K562 (cell line): ENCODE measurements at regions not wholly inside any gene's neighbourhood (a gene's known extent, or its start where the extent isn't known, plus 50 kb on each side); places are given as distances from the start of the nearest gene placed in this dataset.

ENCODE experiments used
- ATAC-seq: fragments of 200-7000 bp; cut with Tn5 transposase; 3 replicates; pipeline ENCODE4 v1.9.1; 2020; ENCODE audit warnings: moderate library complexity
- BruUV-seq: library from RNA; stranded (reverse); fragments of 400-500 nt; replicated peaks from 2 replicates; lab custom pipeline; 2021; lab: Mats Ljungman, UMichigan
- CTCF ChIA-PET: fragments of 300-600 bp; formaldehyde crosslinking; extraction: SDS; loops from one replicate; lab custom pipeline; 2021; ENCODE audit warnings: low intra/inter-chr PET ratio; lab: Yijun Ruan, JAX
- POLR2A ChIA-PET: fragments of 300-600, 350-650 bp; sonication (Branson Sonifier 250); formaldehyde crosslinking; extraction: SDS; loops from one replicate; lab custom pipeline; 2021; ENCODE audit warnings: antibody characterized with exemption, inconsistent platforms; lab: Yijun Ruan, JAX
- DNase-seq, 4 experiments: peaks; one replicate each; pipeline versions ENCODE4 v3.0.0 to v3.0.0-alpha.2; 2011 to 2018; ENCODE audit warnings: low spot score in 3 of 4, mixed read lengths in 3 of 4; ENCODE audit errors: extremely low read depth in 1 of 4
- FAIRE-seq: peaks from 2 replicates; lab custom pipeline; 2011; peaks lifted over from hg19 to GRCh38; lab: Jason Lieb, UNC
- H2AFZ ChIP-seq: 2 replicates; pipeline ENCODE4 v1.6.0; 2011; ENCODE audit warnings: low read depth, low read length, control low read depth, inconsistent platforms
- H3K27ac ChIP-seq: fragments of 200-600 bp; 3 replicates; pipeline ENCODE4 v1.8.0; 2011; ENCODE audit warnings: low read depth, mild to moderate bottlenecking, control low read depth, inconsistent platforms, low read length, moderate library complexity, mixed read lengths; ENCODE audit errors: extremely low read depth
- H3K27me3 ChIP-seq, 2 experiments: fragments of 300-600 bp in 1 of 2; 2 replicates in 1 of 2; 3 replicates in 1 of 2; pipeline versions ENCODE4 v1.6.0 to v1.8.0; 2011; ENCODE audit warnings: inconsistent platforms in 2 of 2, low read length in 2 of 2, mild to moderate bottlenecking in 1 of 2, mixed read lengths in 1 of 2, moderate library complexity in 1 of 2; ENCODE audit not compliant: control insufficient read depth in 2 of 2, insufficient read depth in 2 of 2
- H3K36me3 ChIP-seq: fragments of 300-600 bp; 3 replicates; pipeline ENCODE4 v1.8.0; 2011; ENCODE audit warnings: mild to moderate bottlenecking, low read length, inconsistent platforms; ENCODE audit not compliant: control insufficient read depth, insufficient read depth
- H3K4me1 ChIP-seq, 2 experiments: fragments of 200-600 bp in 1 of 2; replicated peaks in 1 of 2; 2 replicates in 1 of 2; 3 replicates in 1 of 2; pipeline versions ENCODE4 v1.5.1 to v1.8.0; 2011; ENCODE audit warnings: inconsistent platforms in 2 of 2, low read length in 2 of 2, mild to moderate bottlenecking in 1 of 2, mixed read lengths in 1 of 2, moderate library complexity in 1 of 2; ENCODE audit not compliant: control insufficient read depth in 2 of 2, insufficient read depth in 2 of 2
- H3K4me2 ChIP-seq: 2 replicates; pipeline ENCODE4 v1.6.1; 2011; ENCODE audit warnings: low read length, control low read depth, inconsistent platforms, mixed read lengths; ENCODE audit not compliant: insufficient read depth
- H3K4me3 ChIP-seq: fragments of 200-600 bp; sonication (generic), shearing (Covaris generic); 2 replicates; pipeline ENCODE4 v1.5.1; 2016; ENCODE audit warnings: control low read depth, inconsistent platforms
- H3K79me2 ChIP-seq: fragments of 200-600 bp; 3 replicates; pipeline ENCODE4 v1.8.0; 2011; ENCODE audit warnings: low read length, inconsistent platforms; ENCODE audit not compliant: control insufficient read depth, insufficient read depth
- H3K9ac ChIP-seq, 2 experiments: 2 replicates each; pipeline versions ENCODE4 v1.6.0 to v1.6.1; 2011; ENCODE audit warnings: low read depth in 2 of 2, low read length in 2 of 2, control low read depth in 1 of 2, inconsistent platforms in 1 of 2, mild to moderate bottlenecking in 1 of 2, mixed read lengths in 1 of 2; ENCODE audit not compliant: insufficient read depth in 1 of 2
- H3K9me1 ChIP-seq: one replicate; pipeline ENCODE4 v1.6.0; 2011; ENCODE audit warnings: inconsistent platforms, mild to moderate bottlenecking, low read length, moderate library complexity; ENCODE audit not compliant: control insufficient read depth, insufficient read depth
- H3K9me3 ChIP-seq: replicated peaks from 2 replicates; pipeline ENCODE4 v1.5.1; 2011; ENCODE audit warnings: low read depth, low read length, inconsistent platforms; ENCODE audit not compliant: control insufficient read depth, insufficient read depth
- H4K20me1 ChIP-seq: replicated peaks from 2 replicates; pipeline ENCODE4 v1.6.1; 2011; ENCODE audit warnings: low read length, inconsistent platforms, mixed read lengths; ENCODE audit not compliant: control insufficient read depth, insufficient read depth
- BCOR ChIP-seq: fragments of 450-650 bp; IDR thresholded peaks from 2 replicates; pipeline ENCODE4 v1.6.1; 2016
- BRF1 ChIP-seq: IDR thresholded peaks from 3 replicates; pipeline ENCODE4 v1.6.1; 2011; ENCODE audit warnings: borderline replicate concordance, mild to moderate bottlenecking; ENCODE audit not compliant: insufficient read length; ENCODE audit errors: extremely low read depth
- E2F8 ChIP-seq: fragments of 450-650 bp; IDR thresholded peaks from 2 replicates; pipeline ENCODE4 v1.7.1; 2018; ENCODE audit warnings: mild to moderate bottlenecking, low read depth; ENCODE audit not compliant: partially characterized antibody
- EWSR1 ChIP-seq: fragments of 450-650 bp; IDR thresholded peaks from 2 replicates; pipeline ENCODE4 v1.6.1; 2018; ENCODE audit warnings: borderline replicate concordance, mild to moderate bottlenecking, low read depth, moderate library complexity; ENCODE audit not compliant: partially characterized antibody
- FOSL1 ChIP-seq: fragments of 200-800 bp; sonication (Bioruptor generic); conservative IDR thresholded peaks from 2 replicates; pipeline ENCODE4 v1.6.1; 2016; ENCODE audit warnings: missing genetic modification characterization, missing compliant biosample characterization
- FOXA3 ChIP-seq, 2 experiments: fragments of 450-650 bp in 1 of 2; sonication (generic) in 1 of 2; formaldehyde crosslinking; IDR thresholded peaks in 1 of 2; conservative IDR thresholded peaks in 1 of 2; 2 replicates each; pipeline versions ENCODE4 v1.4.0 to v1.8.0; 2020 to 2022; ENCODE audit warnings: mild to moderate bottlenecking in 2 of 2, missing genetic modification reagents in 1 of 2
- HNRNPK ChIP-seq: fragments of 200-400 bp; formaldehyde crosslinking; IDR thresholded peaks from one replicate; pipeline ENCODE4 v1.6.1; 2018; ENCODE audit warnings: mild to moderate bottlenecking, low read depth, low read length; ENCODE audit not compliant: poor library complexity, severe bottlenecking
- L3MBTL2 ChIP-seq: fragments of 450-650 bp; IDR thresholded peaks from 2 replicates; pipeline ENCODE4 v1.6.1; 2016; ENCODE audit warnings: mild to moderate bottlenecking, moderate library complexity
- MEF2D ChIP-seq: conservative IDR thresholded peaks from 2 replicates; pipeline ENCODE4 v1.6.1; 2016; ENCODE audit warnings: low read depth, missing genetic modification characterization, missing compliant biosample characterization
- NEUROD1 ChIP-seq: fragments of 150-350 bp; IDR thresholded peaks from 2 replicates; pipeline ENCODE4 v1.6.1; 2014; ENCODE audit warnings: borderline replicate concordance, low read length, low read depth; ENCODE audit not compliant: partially characterized antibody
- TEAD1 ChIP-seq, 2 experiments: fragments of 450-650 bp in 1 of 2; sonication (generic) in 1 of 2; formaldehyde crosslinking; IDR thresholded peaks; 2 replicates each; pipeline versions ENCODE4 v1.4.0 to v1.8.0; 2020 to 2022; ENCODE audit warnings: mild to moderate bottlenecking in 2 of 2, missing genetic modification reagents in 1 of 2
- ZNF644 ChIP-seq: fragments of 200-800 bp; sonication (Bioruptor generic); IDR thresholded peaks from 2 replicates; pipeline ENCODE4 v1.6.1; 2016; ENCODE audit warnings: low read depth, missing genetic modification characterization, missing compliant biosample characterization
- ZNF668 ChIP-seq: fragments of 250-450 bp; sonication (Bioruptor Pico); IDR thresholded peaks from 2 replicates; pipeline ENCODE4 v1.8.0; 2022; ENCODE audit warnings: mild to moderate bottlenecking, inconsistent platforms
- WGBS: fragments of 100-300 bp; shearing (Covaris generic); methylation state at CpG from one replicate; pipeline ENCODE4 v1.1.6; 2016; ENCODE audit warnings: low coverage, mixed read lengths; ENCODE audit not compliant: insufficient coverage; ENCODE audit errors: missing lambda C conversion rate; 5-methylcytosine and 5-hydroxymethylcytosine counted together
- in situ Hi-C: fragments of 300-500 bp; cut with MboI; formaldehyde crosslinking; loops from 4 replicates; pipeline ENCODE4 v1.15.0; 2018; ENCODE audit warnings: inconsistent platforms, mixed read lengths
- intact Hi-C: fragments of 100-400 bp; cut with micrococcal nuclease; formaldehyde crosslinking; loops from 2 replicates; pipeline ENCODE4 v1.14.2; 2022
- TF ChIP-seq, protein P1 (sequence below): fragments of 250-450 bp; sonication (Bioruptor Pico); IDR thresholded peaks from 2 replicates; pipeline ENCODE4 v1.8.0; 2021; ENCODE audit warnings: mild to moderate bottlenecking, moderate library complexity
- TF ChIP-seq, protein P2 (sequence below): fragments of 450-650 bp; IDR thresholded peaks from 2 replicates; pipeline ENCODE4 v1.7.0; 2016; ENCODE audit warnings: borderline replicate concordance
- TF ChIP-seq, protein P3 (sequence below): sonication (generic); formaldehyde crosslinking; IDR thresholded peaks from 2 replicates; pipeline ENCODE4 v1.8.1; 2023; ENCODE audit warnings: mild to moderate bottlenecking, missing genetic modification reagents

GRCh38 chr18:14965553-14965952 lies 217.6 kb downstream of the ANKRD30B start:
- H3K4me1 ChIP-seq: no peaks in the 10 kb centered on the region
- POLR2A ChIA-PET: no interaction called here
- H3K36me3 ChIP-seq: no peaks in the 10 kb centered on the region
- H2AFZ ChIP-seq: no peak overlapping the region
- no peaks in the 10 kb centered on the region for H3K9me1 ChIP-seq
- CTCF ChIA-PET: no interaction called here
- no peak overlapping the region for H3K4me3 ChIP-seq
- H3K27me3 ChIP-seq: no peaks in the 10 kb centered on the region
- DNase-seq: no peak
- in situ Hi-C loops: no loop called here
- no peak overlapping the region for H3K27ac ChIP-seq
- no peaks in the 10 kb centered on the region for H3K79me2 ChIP-seq
- no TSS peak for BruUV-seq
- no peaks in the 10 kb centered on the region for H4K20me1 ChIP-seq
- intact Hi-C loops: no loop called here
- WGBS: 2% methylated on average over 11 of the region's 11 CpGs
- no peak overlapping the region for H3K4me2 ChIP-seq
- H3K9ac ChIP-seq: no peak overlapping the region
- FAIRE-seq: no peak
- ATAC-seq: no peak
- no peaks in the 10 kb centered on the region for H3K9me3 ChIP-seq
- no peak for TF ChIP-seq FOXA3 (CRISPR knock-in tag; conservative IDR thresholded peaks at IDR 0.05 in 1 of 2, IDR thresholded peaks at IDR 0.05 in 1 of 2)
- no peak for TF ChIP-seq L3MBTL2
- TF ChIP-seq E2F8: no peak
- TF ChIP-seq MEF2D (tag): no peak
- TF ChIP-seq, protein P1, sequence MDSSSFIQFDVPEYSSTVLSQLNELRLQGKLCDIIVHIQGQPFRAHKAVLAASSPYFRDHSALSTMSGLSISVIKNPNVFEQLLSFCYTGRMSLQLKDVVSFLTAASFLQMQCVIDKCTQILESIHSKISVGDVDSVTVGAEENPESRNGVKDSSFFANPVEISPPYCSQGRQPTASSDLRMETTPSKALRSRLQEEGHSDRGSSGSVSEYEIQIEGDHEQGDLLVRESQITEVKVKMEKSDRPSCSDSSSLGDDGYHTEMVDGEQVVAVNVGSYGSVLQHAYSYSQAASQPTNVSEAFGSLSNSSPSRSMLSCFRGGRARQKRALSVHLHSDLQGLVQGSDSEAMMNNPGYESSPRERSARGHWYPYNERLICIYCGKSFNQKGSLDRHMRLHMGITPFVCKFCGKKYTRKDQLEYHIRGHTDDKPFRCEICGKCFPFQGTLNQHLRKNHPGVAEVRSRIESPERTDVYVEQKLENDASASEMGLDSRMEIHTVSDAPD (CRISPR knock-in tag): no peak
- no peak for TF ChIP-seq ZNF644 (tag)
- TF ChIP-seq TEAD1 (CRISPR knock-in tag; IDR thresholded peaks at IDR 0.05): no peak
- no peak for TF ChIP-seq ZNF668 (CRISPR knock-in tag)
- TF ChIP-seq BRF1: no peak
- TF ChIP-seq HNRNPK: no peak
- TF ChIP-seq NEUROD1: no peak
- TF ChIP-seq, protein P2, sequence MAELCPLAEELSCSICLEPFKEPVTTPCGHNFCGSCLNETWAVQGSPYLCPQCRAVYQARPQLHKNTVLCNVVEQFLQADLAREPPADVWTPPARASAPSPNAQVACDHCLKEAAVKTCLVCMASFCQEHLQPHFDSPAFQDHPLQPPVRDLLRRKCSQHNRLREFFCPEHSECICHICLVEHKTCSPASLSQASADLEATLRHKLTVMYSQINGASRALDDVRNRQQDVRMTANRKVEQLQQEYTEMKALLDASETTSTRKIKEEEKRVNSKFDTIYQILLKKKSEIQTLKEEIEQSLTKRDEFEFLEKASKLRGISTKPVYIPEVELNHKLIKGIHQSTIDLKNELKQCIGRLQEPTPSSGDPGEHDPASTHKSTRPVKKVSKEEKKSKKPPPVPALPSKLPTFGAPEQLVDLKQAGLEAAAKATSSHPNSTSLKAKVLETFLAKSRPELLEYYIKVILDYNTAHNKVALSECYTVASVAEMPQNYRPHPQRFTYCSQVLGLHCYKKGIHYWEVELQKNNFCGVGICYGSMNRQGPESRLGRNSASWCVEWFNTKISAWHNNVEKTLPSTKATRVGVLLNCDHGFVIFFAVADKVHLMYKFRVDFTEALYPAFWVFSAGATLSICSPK: no peak
- TF ChIP-seq, protein P3, sequence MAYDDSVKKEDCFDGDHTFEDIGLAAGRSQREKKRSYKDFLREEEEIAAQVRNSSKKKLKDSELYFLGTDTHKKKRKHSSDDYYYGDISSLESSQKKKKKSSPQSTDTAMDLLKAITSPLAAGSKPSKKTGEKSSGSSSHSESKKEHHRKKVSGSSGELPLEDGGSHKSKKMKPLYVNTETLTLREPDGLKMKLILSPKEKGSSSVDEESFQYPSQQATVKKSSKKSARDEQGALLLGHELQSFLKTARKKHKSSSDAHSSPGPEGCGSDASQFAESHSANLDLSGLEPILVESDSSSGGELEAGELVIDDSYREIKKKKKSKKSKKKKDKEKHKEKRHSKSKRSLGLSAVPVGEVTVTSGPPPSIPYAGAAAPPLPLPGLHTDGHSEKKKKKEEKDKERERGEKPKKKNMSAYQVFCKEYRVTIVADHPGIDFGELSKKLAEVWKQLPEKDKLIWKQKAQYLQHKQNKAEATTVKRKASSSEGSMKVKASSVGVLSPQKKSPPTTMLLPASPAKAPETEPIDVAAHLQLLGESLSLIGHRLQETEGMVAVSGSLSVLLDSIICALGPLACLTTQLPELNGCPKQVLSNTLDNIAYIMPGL: no peak
- TF ChIP-seq FOSL1 (tag): no peak
- TF ChIP-seq BCOR: no peak
- no peak for TF ChIP-seq EWSR1
